ENCODE measurements at regions not wholly inside any gene's neighbourhood (a gene's known extent, or its start where the extent isn't known, plus 50 kb on each side); places are given as distances from the start of the nearest gene placed in this dataset.

DNA sequence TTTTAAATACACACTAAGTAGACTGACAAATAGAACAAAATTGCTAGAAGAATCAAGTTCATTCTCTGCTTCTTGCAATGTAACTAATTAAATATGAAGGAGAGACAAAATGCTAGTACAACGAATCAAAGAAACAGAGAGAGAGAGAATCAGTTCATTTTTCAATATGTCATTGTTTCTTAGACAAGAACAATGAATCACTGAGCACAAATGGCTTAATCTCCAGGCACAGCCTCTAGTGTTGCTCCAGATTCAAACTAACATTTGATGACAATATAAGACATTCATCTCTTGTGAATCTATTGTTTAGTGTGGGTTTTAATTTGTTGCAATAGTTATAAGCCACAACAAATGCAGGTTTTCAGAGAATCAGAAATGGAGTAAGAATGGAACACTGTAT lies 357.4 kb upstream of the TMEM229A start:
- no peaks in the 10 kb centered on the region for H3K36me3 ChIP-seq
- TF ChIP-seq CTCF (IDR thresholded peaks at IDR 0.05), result no peak
- no peak overlapping the region for H3K9ac ChIP-seq (ENCODE audit: low read depth in 2 of 2, low read length in 2 of 2)
- intact Hi-C loops (cut with DNase I), result no loop called here
- no peak for DNase-seq
- no peaks in the 10 kb centered on the region for H3K9me3 ChIP-seq
- H3K4me1 ChIP-seq, result no peaks in the 10 kb centered on the region
- no peaks in the 10 kb centered on the region for H3K27me3 ChIP-seq
- no peak overlapping the region for H3K4me3 ChIP-seq
- H3K27ac ChIP-seq, result no peak overlapping the region

GRCh38 chr7:124388751-124389150 lies 355.9 kb upstream of the TMEM229A start:
- Histone ChIP-seq H3K4me3 (no peak overlapping the region), H3K4me1 (no peaks in the 10 kb centered on the region), H3K27me3 (no peaks in the 10 kb centered on the region), H3K27ac (no peak overlapping the region), H3K36me3 (no peaks in the 10 kb centered on the region), H3K9ac (ENCODE audit: low read depth in 2 of 2, low read length in 2 of 2) (no peak overlapping the region), H3K9me3 (no peaks in the 10 kb centered on the region)
- intact Hi-C loops (cut with DNase I), result no loop called here
- no peak for DNase-seq
- no peak for TF ChIP-seq CTCF (IDR thresholded peaks at IDR 0.05)

- H3K9ac ChIP-seq (ENCODE audit: low read depth in 2 of 2, low read length in 2 of 2), result no peak overlapping the region
- no peak for TF ChIP-seq CTCF (IDR thresholded peaks at IDR 0.05)
- intact Hi-C loops (cut with DNase I), result no loop called here
- no peak for DNase-seq
- no peaks in the 10 kb centered on the region for H3K4me1 ChIP-seq
- H3K36me3 ChIP-seq, result no peaks in the 10 kb centered on the region
- no peak overlapping the region for H3K27ac ChIP-seq
- H3K9me3 ChIP-seq, result no peaks in the 10 kb centered on the region
- H3K4me3 ChIP-seq, result no peak overlapping the region
- no peaks in the 10 kb centered on the region for H3K27me3 ChIP-seq
These were observed 354.2 kb upstream of the TMEM229A start for GRCh38 chr7:124387056-124387455.

DNA sequence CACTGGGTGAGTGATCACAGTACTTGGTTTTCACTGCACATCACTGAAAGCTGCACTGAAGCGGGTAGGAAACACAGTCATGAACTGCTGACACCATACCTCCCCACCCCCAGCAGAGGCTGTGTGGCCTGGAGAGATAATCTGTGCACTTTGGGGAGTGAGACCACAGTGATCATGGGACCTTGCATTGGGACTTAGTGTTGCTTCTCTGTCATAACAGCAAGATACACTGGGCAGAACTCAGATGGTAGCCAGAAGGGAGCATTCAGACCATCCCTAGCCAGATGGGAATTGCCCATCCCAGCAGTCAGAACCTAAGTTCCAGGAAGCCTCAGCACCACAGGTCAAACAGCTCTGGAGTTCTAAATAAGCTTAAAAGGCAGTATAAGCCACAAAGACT lies 346.4 kb upstream of the TMEM229A start:
- no peak for TF ChIP-seq CTCF (IDR thresholded peaks at IDR 0.05)
- no peaks in the 10 kb centered on the region for H3K9me3 ChIP-seq
- H3K36me3 ChIP-seq, result no peaks in the 10 kb centered on the region
- H3K4me3 ChIP-seq, result no peak overlapping the region
- no peak overlapping the region for H3K9ac ChIP-seq (ENCODE audit: low read depth in 2 of 2, low read length in 2 of 2)
- intact Hi-C loops (cut with DNase I), result no loop called here
- H3K4me1 ChIP-seq, result no peaks in the 10 kb centered on the region
- no peak overlapping the region for H3K27ac ChIP-seq
- no peaks in the 10 kb centered on the region for H3K27me3 ChIP-seq
- DNase-seq, result no peak

- no peaks in the 10 kb centered on the region for H3K36me3 ChIP-seq
- H3K9me3 ChIP-seq, result no peaks in the 10 kb centered on the region
- no peaks in the 10 kb centered on the region for H3K27me3 ChIP-seq
- intact Hi-C loops (cut with DNase I), result no loop called here
- H3K4me1 ChIP-seq, result no peaks in the 10 kb centered on the region
- no peak for TF ChIP-seq CTCF (IDR thresholded peaks at IDR 0.05)
- DNase-seq, result no peak
- no peak overlapping the region for H3K27ac ChIP-seq
- no peak overlapping the region for H3K4me3 ChIP-seq
- no peak overlapping the region for H3K9ac ChIP-seq (ENCODE audit: low read depth in 2 of 2, low read length in 2 of 2)
These were observed 343.2 kb upstream of the TMEM229A start for GRCh38 chr7:124376111-124376510.

DNA sequence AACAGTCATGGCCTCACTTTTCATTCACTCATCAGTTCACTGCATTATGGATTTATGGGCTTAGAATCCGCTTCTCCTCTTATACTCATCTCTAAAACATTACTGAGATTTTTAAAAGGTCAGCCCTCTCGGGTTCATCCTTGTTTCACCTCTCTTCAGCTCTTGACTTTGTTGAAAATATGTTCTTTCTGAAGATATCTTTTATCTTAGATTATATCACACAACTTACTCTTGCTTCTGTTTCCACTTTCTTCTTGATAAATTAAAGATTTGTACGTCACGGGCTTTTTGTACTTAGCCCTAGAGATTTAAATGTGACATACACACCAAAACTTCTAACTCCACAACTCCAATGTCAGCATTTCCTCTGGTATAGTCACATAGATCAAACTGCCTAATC lies 342.5 kb upstream of the TMEM229A start:
- no peak for TF ChIP-seq CTCF (IDR thresholded peaks at IDR 0.05)

More for the DNA sequence above, 342.5 kb upstream of the TMEM229A start:
- H3K9ac ChIP-seq (ENCODE audit: low read depth in 2 of 2, low read length in 2 of 2), result no peak overlapping the region
- H3K4me1 ChIP-seq, result no peaks in the 10 kb centered on the region
- H3K4me3 ChIP-seq, result no peak overlapping the region
- intact Hi-C loops (cut with DNase I), result no loop called here
- H3K9me3 ChIP-seq, result no peaks in the 10 kb centered on the region
- DNase-seq, result no peak
- no peaks in the 10 kb centered on the region for H3K27me3 ChIP-seq
- H3K36me3 ChIP-seq, result no peaks in the 10 kb centered on the region
- no peak overlapping the region for H3K27ac ChIP-seq

Measured in colonic mucosa (tissue), 4 donors.